ENCODE measurements at regions not wholly inside any gene's neighbourhood (a gene's known extent, or its start where the extent isn't known, plus 50 kb on each side); places are given as distances from the start of the nearest gene placed in this dataset.

DNA sequence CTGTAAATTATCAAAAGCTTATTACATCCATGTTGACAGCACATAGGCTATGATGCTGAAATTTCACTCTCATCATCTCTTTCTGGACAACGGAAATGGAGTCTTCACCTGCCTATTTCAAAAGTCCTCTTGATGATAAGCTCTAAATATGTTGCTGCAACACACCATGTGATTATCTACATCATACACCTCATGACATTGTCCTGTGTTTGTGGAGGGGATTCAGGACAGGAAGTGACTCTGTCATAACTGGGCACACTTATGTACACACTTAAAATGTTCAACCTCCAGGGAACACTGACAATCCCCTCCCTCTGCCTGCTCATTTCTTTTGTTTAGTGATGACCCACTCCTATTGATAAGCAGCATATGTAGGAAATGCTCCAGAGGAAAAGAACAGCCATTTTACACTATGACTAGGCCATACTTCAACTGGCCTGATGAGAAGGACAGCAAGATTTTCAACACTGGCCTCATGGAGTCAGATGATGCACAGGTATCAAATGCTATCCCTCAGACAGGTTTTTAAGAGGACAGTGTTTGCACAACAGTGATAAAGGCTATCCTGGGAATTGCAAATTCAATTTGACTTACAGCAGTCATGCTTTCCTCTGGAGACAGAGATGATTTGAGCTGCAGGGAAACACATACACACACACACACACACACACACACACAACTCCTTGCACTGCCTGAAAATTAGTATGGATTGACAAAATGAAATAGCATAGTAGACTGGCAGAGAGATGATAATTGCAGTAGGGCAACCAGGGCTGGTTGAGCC is 163.3 kb upstream of the RASGEF1B start:
- Histone ChIP-seq H3K9me3 (replicated peaks; ENCODE audit: control insufficient read depth, low read depth, low read length) (no peaks in the 10 kb centered on the region), H3K27ac (ENCODE audit: low read length) (no peak overlapping the region), H3K36me3 (ENCODE audit: control insufficient read depth, insufficient read depth, low read length) (no peaks in the 10 kb centered on the region), H3K4me3 (ENCODE audit: low read length) (no peak overlapping the region), H3K27me3 (ENCODE audit: control insufficient read depth, insufficient read depth, low read length) (no peaks in the 10 kb centered on the region), H3K4me1 (ENCODE audit: control insufficient read depth, insufficient read depth, low read length) (peaks cover 8% of the 10 kb centered on the region)
- WGBS (ENCODE audit: insufficient coverage), result no CpG with 5 or more reads among the region's 1 CpG
- no peak for DNase-seq

GRCh38 chr4:81634165-81634564 is 162.5 kb upstream of the RASGEF1B start:
- H3K9me3 ChIP-seq (replicated peaks; ENCODE audit: control insufficient read depth, low read depth, low read length), result no peaks in the 10 kb centered on the region
- 83% methylated on average over 2 of the region's 4 CpGs for WGBS (ENCODE audit: insufficient coverage)
- H3K36me3 ChIP-seq (ENCODE audit: control insufficient read depth, insufficient read depth, low read length), result no peaks in the 10 kb centered on the region
- H3K4me3 ChIP-seq (ENCODE audit: low read length), result no peak overlapping the region
- H3K4me1 ChIP-seq (ENCODE audit: control insufficient read depth, insufficient read depth, low read length), result peaks cover 8% of the 10 kb centered on the region
- no peak overlapping the region for H3K27ac ChIP-seq (ENCODE audit: low read length)
- H3K27me3 ChIP-seq (ENCODE audit: control insufficient read depth, insufficient read depth, low read length), result no peaks in the 10 kb centered on the region
- no peak for DNase-seq

GRCh38 chr4:81632581-81633299 is 161.0 kb upstream of the RASGEF1B start:
- Histone ChIP-seq H3K27me3 (ENCODE audit: control insufficient read depth, insufficient read depth, low read length) (no peaks in the 10 kb centered on the region), H3K36me3 (ENCODE audit: control insufficient read depth, insufficient read depth, low read length) (no peaks in the 10 kb centered on the region), H3K4me1 (ENCODE audit: control insufficient read depth, insufficient read depth, low read length) (peaks cover 10% of the 10 kb centered on the region), H3K9me3 (replicated peaks; ENCODE audit: control insufficient read depth, low read depth, low read length) (no peaks in the 10 kb centered on the region), H3K4me3 (ENCODE audit: low read length) (no peak overlapping the region), H3K27ac (ENCODE audit: low read length) (no peak overlapping the region)
- no peak for DNase-seq
- WGBS (ENCODE audit: insufficient coverage), result no CpG with 5 or more reads among the region's 9 CpGs

DNA sequence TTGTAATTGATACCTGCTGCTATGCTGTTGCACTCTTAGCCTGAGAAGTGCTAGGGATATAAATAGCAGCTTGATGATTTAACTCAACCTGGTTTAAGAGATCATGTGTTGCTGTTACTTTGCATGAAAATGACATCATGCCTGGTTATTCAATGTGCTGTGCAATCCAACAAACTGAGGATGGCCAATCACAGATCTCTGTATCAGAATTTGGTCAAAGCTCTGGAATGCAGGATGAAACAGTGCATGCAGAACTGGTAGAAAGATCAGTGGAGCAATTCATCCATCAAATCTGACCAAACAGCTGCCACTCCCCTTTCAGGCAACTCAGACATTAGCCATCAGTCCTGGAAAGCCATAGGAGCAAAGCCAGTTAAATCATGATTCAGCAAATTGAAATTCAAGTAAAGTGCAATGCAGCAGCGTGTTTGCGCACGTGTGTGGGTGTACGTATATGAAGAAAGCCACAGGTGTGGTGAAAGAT is 160.3 kb upstream of the RASGEF1B start:
- no peaks in the 10 kb centered on the region for H3K36me3 ChIP-seq (ENCODE audit: control insufficient read depth, insufficient read depth, low read length)
- H3K4me3 ChIP-seq (ENCODE audit: low read length), result no peak overlapping the region
- no peaks in the 10 kb centered on the region for H3K27me3 ChIP-seq (ENCODE audit: control insufficient read depth, insufficient read depth, low read length)
- peak; percentile 77 for DNase-seq
- H3K4me1 ChIP-seq (ENCODE audit: control insufficient read depth, insufficient read depth, low read length), result peaks cover 12% of the 10 kb centered on the region
- WGBS (ENCODE audit: insufficient coverage), result 40% methylated on average over 3 of the region's 4 CpGs
- H3K9me3 ChIP-seq (replicated peaks; ENCODE audit: control insufficient read depth, low read depth, low read length), result no peaks in the 10 kb centered on the region
- H3K27ac ChIP-seq (ENCODE audit: low read length), result peak overlapping the region; percentile 56

- H3K27ac ChIP-seq (ENCODE audit: low read length), result no peak overlapping the region
- peaks cover 12% of the 10 kb centered on the region for H3K4me1 ChIP-seq (ENCODE audit: control insufficient read depth, insufficient read depth, low read length)
- H3K27me3 ChIP-seq (ENCODE audit: control insufficient read depth, insufficient read depth, low read length), result no peaks in the 10 kb centered on the region
- H3K4me3 ChIP-seq (ENCODE audit: low read length), result no peak overlapping the region
- WGBS (ENCODE audit: insufficient coverage), result no CpG with 5 or more reads among the region's 4 CpGs
- H3K36me3 ChIP-seq (ENCODE audit: control insufficient read depth, insufficient read depth, low read length), result no peaks in the 10 kb centered on the region
- no peaks in the 10 kb centered on the region for H3K9me3 ChIP-seq (replicated peaks; ENCODE audit: control insufficient read depth, low read depth, low read length)
- DNase-seq, result no peak
These were observed 157.7 kb upstream of the RASGEF1B start for GRCh38 chr4:81629366-81629765.

GRCh38 chr4:81628489-81628888 is 156.8 kb upstream of the RASGEF1B start:
- Histone ChIP-seq H3K36me3 (ENCODE audit: control insufficient read depth, insufficient read depth, low read length) (no peaks in the 10 kb centered on the region), H3K9me3 (replicated peaks; ENCODE audit: control insufficient read depth, low read depth, low read length) (no peaks in the 10 kb centered on the region), H3K27me3 (ENCODE audit: control insufficient read depth, insufficient read depth, low read length) (no peaks in the 10 kb centered on the region), H3K27ac (ENCODE audit: low read length) (no peak overlapping the region), H3K4me1 (ENCODE audit: control insufficient read depth, insufficient read depth, low read length) (peaks cover 12% of the 10 kb centered on the region), H3K4me3 (ENCODE audit: low read length) (no peak overlapping the region)
- no peak for DNase-seq
- no CpG with 5 or more reads among the region's 3 CpGs for WGBS (ENCODE audit: insufficient coverage)

GRCh38 chr4:81627590-81627989 is 155.9 kb upstream of the RASGEF1B start:
- WGBS (ENCODE audit: insufficient coverage), result 36% methylated on average over 1 of the region's 2 CpGs
- no peaks in the 10 kb centered on the region for H3K9me3 ChIP-seq (replicated peaks; ENCODE audit: control insufficient read depth, low read depth, low read length)
- H3K4me3 ChIP-seq (ENCODE audit: low read length), result no peak overlapping the region
- H3K36me3 ChIP-seq (ENCODE audit: control insufficient read depth, insufficient read depth, low read length), result no peaks in the 10 kb centered on the region
- H3K27ac ChIP-seq (ENCODE audit: low read length), result no peak overlapping the region
- DNase-seq, result peak; percentile 50
- H3K27me3 ChIP-seq (ENCODE audit: control insufficient read depth, insufficient read depth, low read length), result no peaks in the 10 kb centered on the region
- peaks cover 12% of the 10 kb centered on the region for H3K4me1 ChIP-seq (ENCODE audit: control insufficient read depth, insufficient read depth, low read length)

DNA sequence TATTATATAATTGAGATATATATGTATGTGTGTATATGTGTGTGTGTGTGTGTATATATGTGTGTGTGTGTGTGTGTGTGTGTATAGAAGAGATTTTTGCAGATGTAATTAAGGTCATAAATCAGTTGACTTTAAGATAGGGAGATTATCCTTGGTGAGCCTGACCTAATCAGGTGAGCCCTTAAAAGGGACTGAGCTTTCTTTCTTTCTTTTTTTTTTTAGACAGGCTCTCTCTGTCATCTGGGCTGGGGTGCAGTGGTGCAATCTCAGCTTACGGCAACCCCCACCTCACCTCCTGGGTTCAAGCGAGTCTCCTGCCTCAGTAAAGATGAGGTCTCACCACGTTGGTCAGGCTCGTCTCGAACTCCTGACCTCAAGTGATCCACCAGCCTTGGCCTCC is 155.1 kb upstream of the RASGEF1B start:
- no peaks in the 10 kb centered on the region for H3K9me3 ChIP-seq (replicated peaks; ENCODE audit: control insufficient read depth, low read depth, low read length)
- WGBS (ENCODE audit: insufficient coverage), result 100% methylated on average over 3 of the region's 5 CpGs
- peaks cover 5% of the 10 kb centered on the region for H3K4me1 ChIP-seq (ENCODE audit: control insufficient read depth, insufficient read depth, low read length)
- no peaks in the 10 kb centered on the region for H3K27me3 ChIP-seq (ENCODE audit: control insufficient read depth, insufficient read depth, low read length)
- H3K4me3 ChIP-seq (ENCODE audit: low read length), result no peak overlapping the region
- H3K36me3 ChIP-seq (ENCODE audit: control insufficient read depth, insufficient read depth, low read length), result no peaks in the 10 kb centered on the region
- no peak for DNase-seq
- H3K27ac ChIP-seq (ENCODE audit: low read length), result no peak overlapping the region

- H3K4me1 ChIP-seq (ENCODE audit: control insufficient read depth, insufficient read depth, low read length), result peaks cover 4% of the 10 kb centered on the region
- H3K9me3 ChIP-seq (replicated peaks; ENCODE audit: control insufficient read depth, low read depth, low read length), result no peaks in the 10 kb centered on the region
These were observed 154.0 kb upstream of the RASGEF1B start for GRCh38 chr4:81625422-81626417.

More at GRCh38 chr4:81625422-81626417, 154.0 kb upstream of the RASGEF1B start:
- Histone ChIP-seq H3K4me3 (ENCODE audit: low read length) (no peak overlapping the region), H3K27me3 (ENCODE audit: control insufficient read depth, insufficient read depth, low read length) (no peaks in the 10 kb centered on the region), H3K27ac (ENCODE audit: low read length) (no peak overlapping the region), H3K36me3 (ENCODE audit: control insufficient read depth, insufficient read depth, low read length) (no peaks in the 10 kb centered on the region)
- DNase-seq, result no peak
- WGBS (ENCODE audit: insufficient coverage), result no CpG with 5 or more reads among the region's 4 CpGs
